Mammary epithelial cell (primary cell): ENCODE measurements at regions not wholly inside any gene's neighbourhood (a gene's known extent, or its start where the extent isn't known, plus 50 kb on each side); places are given as distances from the start of the nearest gene placed in this dataset.

ENCODE experiments used
- CTCF ChIP-seq, 2 donors: IDR thresholded peaks in 1 of 2; conservative IDR thresholded peaks in 1 of 2; 2 replicates each; pipeline ENCODE4 v1.5.1; 2011 to 2012; ENCODE audit warnings: inconsistent platforms in 2 of 2, low read length in 2 of 2, mild to moderate bottlenecking in 2 of 2, control low read depth in 1 of 2, low read depth in 1 of 2; ENCODE audit not compliant: insufficient read depth in 1 of 2; ENCODE audit errors: extremely low read depth in 1 of 2
- EZH2 ChIP-seq: IDR thresholded peaks from 2 replicates; pipeline ENCODE4 v1.6.1; 2012; ENCODE audit warnings: low read length, inconsistent platforms, borderline replicate concordance

- TF ChIP-seq CTCF (conservative IDR thresholded peaks at IDR 0.05 in 1 of 2, IDR thresholded peaks at IDR 0.05 in 1 of 2; ENCODE audit: extremely low read depth in 1 of 2, insufficient read depth in 1 of 2, low read depth in 1 of 2, low read length in 2 of 2) (no peak), EZH2 (no peak)
Observed at GRCh38 chr2:128395196-128395595, 76.5 kb upstream of the HS6ST1 start.
